ENCODE measurements at regions not wholly inside any gene's neighbourhood (a gene's known extent, or its start where the extent isn't known, plus 50 kb on each side); places are given as distances from the start of the nearest gene placed in this dataset.

DNA sequence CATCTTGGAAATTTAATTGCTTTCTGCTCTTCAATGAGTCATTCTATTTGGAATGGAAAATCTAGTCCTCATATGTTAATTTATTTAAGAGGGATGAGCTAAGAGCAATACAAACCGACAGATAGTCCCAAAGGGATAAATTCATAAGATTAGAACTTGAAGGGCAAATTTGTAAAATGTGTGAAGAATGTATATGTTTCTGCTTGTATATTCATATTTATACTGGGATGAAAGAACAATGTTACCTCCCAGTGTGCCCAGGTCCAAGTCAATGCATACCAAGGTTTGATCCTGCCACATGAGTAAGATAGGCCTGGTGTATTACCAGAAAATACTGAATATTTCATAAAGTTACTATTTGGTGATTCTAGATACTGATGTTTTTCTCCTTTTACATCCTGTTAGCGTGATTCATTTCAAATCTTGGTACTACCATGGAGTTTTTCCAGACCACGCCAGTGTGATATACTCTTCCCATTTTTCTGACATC is 255.6 kb upstream of the SEMA6D start:
- TF ChIP-seq, protein P1, sequence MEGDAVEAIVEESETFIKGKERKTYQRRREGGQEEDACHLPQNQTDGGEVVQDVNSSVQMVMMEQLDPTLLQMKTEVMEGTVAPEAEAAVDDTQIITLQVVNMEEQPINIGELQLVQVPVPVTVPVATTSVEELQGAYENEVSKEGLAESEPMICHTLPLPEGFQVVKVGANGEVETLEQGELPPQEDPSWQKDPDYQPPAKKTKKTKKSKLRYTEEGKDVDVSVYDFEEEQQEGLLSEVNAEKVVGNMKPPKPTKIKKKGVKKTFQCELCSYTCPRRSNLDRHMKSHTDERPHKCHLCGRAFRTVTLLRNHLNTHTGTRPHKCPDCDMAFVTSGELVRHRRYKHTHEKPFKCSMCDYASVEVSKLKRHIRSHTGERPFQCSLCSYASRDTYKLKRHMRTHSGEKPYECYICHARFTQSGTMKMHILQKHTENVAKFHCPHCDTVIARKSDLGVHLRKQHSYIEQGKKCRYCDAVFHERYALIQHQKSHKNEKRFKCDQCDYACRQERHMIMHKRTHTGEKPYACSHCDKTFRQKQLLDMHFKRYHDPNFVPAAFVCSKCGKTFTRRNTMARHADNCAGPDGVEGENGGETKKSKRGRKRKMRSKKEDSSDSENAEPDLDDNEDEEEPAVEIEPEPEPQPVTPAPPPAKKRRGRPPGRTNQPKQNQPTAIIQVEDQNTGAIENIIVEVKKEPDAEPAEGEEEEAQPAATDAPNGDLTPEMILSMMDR (conservative IDR thresholded peaks at IDR 0.05; ENCODE audit: low read depth, low read length), result no peak
- TF ChIP-seq EZH2 (IDR thresholded peaks at IDR 0.05; ENCODE audit: low read length, unreplicated experiment) (no peak), EZH2phosphoT487 (IDR thresholded peaks at IDR 0.05; ENCODE audit: borderline replicate concordance, low read length) (no peak)

Data from PC-3 (cell line).